ENCODE measurements at regions not wholly inside any gene's neighbourhood (a gene's known extent, or its start where the extent isn't known, plus 50 kb on each side); places are given as distances from the start of the nearest gene placed in this dataset.

GRCh38 chr9:126063326-126063725, 263.3 kb upstream of the MVB12B start:
- no peak for DNase-seq
- Histone ChIP-seq H3K9me3 (no peaks in the 10 kb centered on the region), H3K36me3 (ENCODE audit: low read depth) (no peaks in the 10 kb centered on the region), H3K4me3 (no peak overlapping the region), H3K4me1 (ENCODE audit: low read depth) (no peaks in the 10 kb centered on the region)
- no peak for ATAC-seq
- no peak for TF ChIP-seq CTCF (IDR thresholded peaks at IDR 0.05)
- intact Hi-C loops (cut with DNase I, micrococcal nuclease): no loop called here

- Histone ChIP-seq H3K9me3 (no peaks in the 10 kb centered on the region), H3K4me1 (ENCODE audit: low read depth) (no peaks in the 10 kb centered on the region), H3K4me3 (no peak overlapping the region), H3K36me3 (ENCODE audit: low read depth) (no peaks in the 10 kb centered on the region)
- no peak for ATAC-seq
- no peak for TF ChIP-seq CTCF (IDR thresholded peaks at IDR 0.05)
- intact Hi-C loops (cut with DNase I, micrococcal nuclease): no loop called here
- DNase-seq: no peak
Observed at GRCh38 chr9:126066131-126066530, 260.5 kb upstream of the MVB12B start.

- DNase-seq (no peak), ATAC-seq (no peak)
- Histone ChIP-seq H3K36me3 (ENCODE audit: low read depth) (no peaks in the 10 kb centered on the region), H3K9me3 (no peaks in the 10 kb centered on the region), H3K4me3 (no peak overlapping the region), H3K4me1 (ENCODE audit: low read depth) (no peaks in the 10 kb centered on the region)
- TF ChIP-seq CTCF (IDR thresholded peaks at IDR 0.05): no peak
- intact Hi-C loops (cut with DNase I, micrococcal nuclease): no loop called here
Observed at GRCh38 chr9:126067031-126067734, 259.4 kb upstream of the MVB12B start.

- Histone ChIP-seq H3K9me3 (no peaks in the 10 kb centered on the region), H3K4me3 (no peak overlapping the region), H3K36me3 (ENCODE audit: low read depth) (no peaks in the 10 kb centered on the region), H3K4me1 (ENCODE audit: low read depth) (no peaks in the 10 kb centered on the region)
- no peak for DNase-seq
- TF ChIP-seq CTCF (IDR thresholded peaks at IDR 0.05): no peak
- no peak for ATAC-seq
- intact Hi-C loops (cut with DNase I, micrococcal nuclease): no loop called here
Observed at GRCh38 chr9:126068534-126069230, 257.9 kb upstream of the MVB12B start.

- intact Hi-C loops (cut with DNase I, micrococcal nuclease): no loop called here
- no peaks in the 10 kb centered on the region for H3K4me1 ChIP-seq (ENCODE audit: low read depth)
- DNase-seq (no peak), ATAC-seq (no peak)
- no peaks in the 10 kb centered on the region for H3K9me3 ChIP-seq
- H3K4me3 ChIP-seq: no peak overlapping the region
- no peaks in the 10 kb centered on the region for H3K36me3 ChIP-seq (ENCODE audit: low read depth)
- TF ChIP-seq CTCF (IDR thresholded peaks at IDR 0.05): no peak
Observed at GRCh38 chr9:126069400-126069955, 257.2 kb upstream of the MVB12B start.

All from mucosa of descending colon (tissue), 3 donors.